ENCODE measurements at regions not wholly inside any gene's neighbourhood (a gene's known extent, or its start where the extent isn't known, plus 50 kb on each side); places are given as distances from the start of the nearest gene placed in this dataset.
A peak's percentile ranks its signal among the peaks of the same experiment; 100 is the strongest.

GRCh38 chr1:174074757-174075156, 52.6 kb upstream of the RC3H1 start:
- no peaks in the 10 kb centered on the region for H3K9me3 ChIP-seq
- peak; percentile 24 to 52 (median 43) for ATAC-seq
- intact Hi-C loops (cut with DNase I), result no loop called here

DNA sequence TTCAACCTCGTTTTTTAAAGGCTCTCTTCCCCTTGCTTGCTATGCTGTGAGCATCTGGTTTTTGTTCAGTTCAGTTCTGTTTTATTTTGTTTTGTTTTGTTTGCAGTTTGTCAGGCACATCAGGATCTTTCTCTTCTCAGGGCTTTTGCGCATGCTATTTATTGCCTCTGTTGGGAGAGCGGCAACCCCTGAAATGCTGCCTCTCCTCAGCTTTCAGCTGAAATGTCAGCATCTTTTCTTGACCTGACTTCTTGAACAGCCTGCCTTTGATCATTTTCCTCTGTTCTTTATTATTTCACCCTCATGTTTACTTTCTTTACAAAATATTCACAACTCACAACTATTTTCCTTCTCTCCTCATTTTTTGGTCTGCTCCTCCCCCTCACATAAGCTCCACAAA, 50.4 kb upstream of the RC3H1 start:
- TF ChIP-seq POLR2A (IDR thresholded peaks at IDR 0.05) (no peak), CTCF (IDR thresholded peaks at IDR 0.05) (no peak)
- Histone ChIP-seq H3K36me3 (no peaks in the 10 kb centered on the region), H3K9me3 (no peaks in the 10 kb centered on the region), H3K27ac (no peak overlapping the region), H3K4me1 (no peaks in the 10 kb centered on the region), H3K27me3 (no peaks in the 10 kb centered on the region), H3K4me3 (no peak overlapping the region)
- intact Hi-C loops (cut with DNase I), result no loop called here
- 65% methylated on average over 3 of the region's 3 CpGs for WGBS (ENCODE audit: insufficient coverage, low coverage, low lambda C conversion rate, missing lambda C conversion rate)
- no peak for ATAC-seq
- no peak for DNase-seq

More at GRCh38 chr1:174074757-174075156, 52.6 kb upstream of the RC3H1 start:
- Histone ChIP-seq H3K27me3 (no peaks in the 10 kb centered on the region), H3K4me3 (no peak overlapping the region), H3K27ac (no peak overlapping the region), H3K4me1 (no peaks in the 10 kb centered on the region), H3K36me3 (no peaks in the 10 kb centered on the region)
- no peak for DNase-seq
- TF ChIP-seq POLR2A (IDR thresholded peaks at IDR 0.05), result no peak
- TF ChIP-seq CTCF (IDR thresholded peaks at IDR 0.05), result peak; percentile 28 to 53 (median 42)
- WGBS (ENCODE audit: insufficient coverage, low coverage, low lambda C conversion rate, missing lambda C conversion rate), result 22% methylated on average over 2 of the region's 2 CpGs

Measured in right lobe of liver (tissue), 6 donors.